ENCODE measurements at regions not wholly inside any gene's neighbourhood (a gene's known extent, or its start where the extent isn't known, plus 50 kb on each side); places are given as distances from the start of the nearest gene placed in this dataset.

- TF ChIP-seq CTCF (IDR thresholded peaks at IDR 0.05), result no peak
- Mint-ChIP-seq H3K4me3 (ENCODE audit: unreplicated experiment) (no peak overlapping the region), H3K4me1 (ENCODE audit: low read depth) (peaks cover 3% of the 10 kb centered on the region), H3K9me3 (ENCODE audit: low read depth) (no peaks in the 10 kb centered on the region), H3K36me3 (ENCODE audit: low read depth) (no peaks in the 10 kb centered on the region), H3K27me3 (ENCODE audit: low read depth) (peaks cover 2% of the 10 kb centered on the region), H3K27ac (ENCODE audit: unreplicated experiment) (no peak overlapping the region)
- no peak for DNase-seq (ENCODE audit: low spot score)
Measured at GRCh38 chr9:129379886-129380285, 201.8 kb upstream of the IER5L start.

- H3K4me1 Mint-ChIP-seq (ENCODE audit: low read depth), result peaks cover 3% of the 10 kb centered on the region
- H3K27me3 Mint-ChIP-seq (ENCODE audit: low read depth), result peaks cover 2% of the 10 kb centered on the region
- no peak overlapping the region for H3K27ac Mint-ChIP-seq (ENCODE audit: unreplicated experiment)
- H3K9me3 Mint-ChIP-seq (ENCODE audit: low read depth), result no peaks in the 10 kb centered on the region
- H3K36me3 Mint-ChIP-seq (ENCODE audit: low read depth), result no peaks in the 10 kb centered on the region
- DNase-seq (ENCODE audit: low spot score), result peak; percentile 54
- no peak overlapping the region for H3K4me3 Mint-ChIP-seq (ENCODE audit: unreplicated experiment)
- TF ChIP-seq CTCF (IDR thresholded peaks at IDR 0.05), result no peak
Measured at GRCh38 chr9:129379181-129379836, 201.2 kb upstream of the IER5L start.

GRCh38 chr9:129377931-129378661, 200.0 kb upstream of the IER5L start:
- Mint-ChIP-seq H3K36me3 (ENCODE audit: low read depth) (no peaks in the 10 kb centered on the region), H3K4me3 (ENCODE audit: unreplicated experiment) (no peak overlapping the region), H3K27me3 (ENCODE audit: low read depth) (peaks cover 2% of the 10 kb centered on the region), H3K9me3 (ENCODE audit: low read depth) (no peaks in the 10 kb centered on the region), H3K4me1 (ENCODE audit: low read depth) (peaks cover 3% of the 10 kb centered on the region), H3K27ac (ENCODE audit: unreplicated experiment) (no peak overlapping the region)
- DNase-seq (ENCODE audit: low spot score), result peak; percentile 60
- TF ChIP-seq CTCF (IDR thresholded peaks at IDR 0.05), result no peak

GRCh38 chr9:129377181-129377580, 199.1 kb upstream of the IER5L start:
- H3K27me3 Mint-ChIP-seq (ENCODE audit: low read depth), result peaks cover 2% of the 10 kb centered on the region
- no peak for DNase-seq (ENCODE audit: low spot score)
- H3K4me1 Mint-ChIP-seq (ENCODE audit: low read depth), result peaks cover 3% of the 10 kb centered on the region
- TF ChIP-seq CTCF (IDR thresholded peaks at IDR 0.05), result no peak
- H3K27ac Mint-ChIP-seq (ENCODE audit: unreplicated experiment), result no peak overlapping the region
- no peaks in the 10 kb centered on the region for H3K9me3 Mint-ChIP-seq (ENCODE audit: low read depth)
- no peak overlapping the region for H3K4me3 Mint-ChIP-seq (ENCODE audit: unreplicated experiment)
- no peaks in the 10 kb centered on the region for H3K36me3 Mint-ChIP-seq (ENCODE audit: low read depth)

GRCh38 chr9:129375845-129376244, 197.8 kb upstream of the IER5L start:
- Mint-ChIP-seq H3K4me3 (ENCODE audit: unreplicated experiment) (no peak overlapping the region), H3K36me3 (ENCODE audit: low read depth) (no peaks in the 10 kb centered on the region), H3K9me3 (ENCODE audit: low read depth) (no peaks in the 10 kb centered on the region), H3K4me1 (ENCODE audit: low read depth) (peaks cover 3% of the 10 kb centered on the region), H3K27me3 (ENCODE audit: low read depth) (peaks cover 2% of the 10 kb centered on the region), H3K27ac (ENCODE audit: unreplicated experiment) (no peak overlapping the region)
- TF ChIP-seq CTCF (IDR thresholded peaks at IDR 0.05), result no peak
- DNase-seq (ENCODE audit: low spot score), result no peak

Measured in chondrocyte (in vitro differentiated cells).